ENCODE measurements at regions not wholly inside any gene's neighbourhood (a gene's known extent, or its start where the extent isn't known, plus 50 kb on each side); places are given as distances from the start of the nearest gene placed in this dataset.

- TF ChIP-seq ZBTB43 (CRISPR knock-in tag; IDR thresholded peaks at IDR 0.05), result no peak
- no peak for TF ChIP-seq NFATC4 (CRISPR knock-in tag; IDR thresholded peaks at IDR 0.05)
- no peak for TF ChIP-seq CREB1 (CRISPR knock-in tag; IDR thresholded peaks at IDR 0.05)
- TF ChIP-seq, protein P1, sequence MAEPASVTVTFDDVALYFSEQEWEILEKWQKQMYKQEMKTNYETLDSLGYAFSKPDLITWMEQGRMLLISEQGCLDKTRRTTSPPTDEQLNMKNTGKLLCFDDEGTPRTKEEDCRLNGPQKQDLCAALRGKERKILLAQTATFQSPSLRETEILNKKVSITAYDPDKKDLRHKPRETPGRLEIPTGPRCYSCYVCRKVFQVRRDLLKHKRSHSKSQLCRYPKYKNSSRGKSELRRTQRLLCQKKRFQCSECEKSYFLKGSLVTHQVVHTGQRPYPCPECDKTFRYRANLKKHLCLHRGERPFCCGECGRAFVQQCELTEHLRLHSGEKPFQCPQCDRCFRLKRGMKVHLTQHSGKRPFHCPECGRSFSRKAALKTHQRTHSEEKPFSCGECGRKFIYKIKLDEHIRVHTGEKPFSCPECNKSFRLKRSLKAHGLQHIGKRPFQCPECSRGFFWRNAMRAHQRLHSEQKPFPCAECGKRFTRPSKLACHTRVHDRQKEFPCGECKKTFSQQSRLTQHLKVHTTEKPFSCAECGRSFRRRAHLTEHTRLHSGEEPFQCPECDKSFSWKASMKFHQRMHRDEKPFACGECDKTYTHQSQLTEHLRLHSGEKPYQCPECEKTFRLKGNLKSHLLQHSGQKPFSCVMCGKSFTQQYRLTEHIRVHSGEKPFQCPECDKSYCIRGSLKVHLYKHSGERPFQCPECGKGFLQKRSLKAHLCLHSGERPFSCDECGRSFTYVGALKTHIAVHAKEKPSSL (CRISPR knock-in tag; conservative IDR thresholded peaks at IDR 0.05), result no peak
- TF ChIP-seq MAX (CRISPR knock-in tag; IDR thresholded peaks at IDR 0.05), result no peak
These were observed 104.9 kb downstream of the DACT2 start (continued) for GRCh38 chr6:168214586-168215104.

DNA sequence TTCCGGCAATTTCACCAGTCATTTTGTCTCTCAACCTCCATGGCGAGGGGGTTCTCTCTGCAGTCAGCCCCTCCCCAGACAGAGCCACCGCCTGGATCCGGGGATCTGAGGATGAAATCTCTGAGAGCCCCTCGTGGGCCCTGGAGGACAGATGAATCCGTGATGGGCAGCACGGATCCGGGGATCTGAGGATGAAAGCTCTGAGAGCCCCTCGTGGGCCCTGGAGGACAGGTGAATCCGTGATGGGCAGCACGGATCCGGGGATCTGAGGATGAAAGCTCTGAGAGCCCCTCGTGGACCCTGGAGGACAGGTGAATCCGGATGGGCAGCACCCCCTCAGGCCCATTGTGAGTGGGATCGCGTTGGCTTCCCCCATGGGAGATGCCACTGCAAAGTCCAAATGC lies 106.5 kb downstream of the DACT2 start:
- DNase-seq (ENCODE audit: low spot score), result no peak
- no peak for ATAC-seq
- Mint-ChIP-seq H3K4me1 (peaks cover 54% of the 10 kb centered on the region), H3K4me3 (no peak overlapping the region), H3K9me3 (no peaks in the 10 kb centered on the region), H3K36me3 (no peaks in the 10 kb centered on the region), H3K27ac (no peak overlapping the region), H3K27me3 (ENCODE audit: low read depth) (peaks cover 12% of the 10 kb centered on the region)
- CTCF ChIA-PET, result no interaction called here
- POLR2A ChIA-PET, result no interaction called here
- TF ChIP-seq SMAD4 (CRISPR knock-in tag; IDR thresholded peaks at IDR 0.05) (no peak), FOXP4 (CRISPR knock-in tag; IDR thresholded peaks at IDR 0.05) (no peak), ATF1 (CRISPR knock-in tag; IDR thresholded peaks at IDR 0.05) (no peak), GRHL2 (CRISPR knock-in tag; IDR thresholded peaks at IDR 0.05; ENCODE audit: insufficient replicate concordance, severe bottlenecking) (no peak), NR1H2 (CRISPR knock-in tag; IDR thresholded peaks at IDR 0.05) (no peak), OVOL2 (CRISPR knock-in tag; IDR thresholded peaks at IDR 0.05; ENCODE audit: borderline replicate concordance) (no peak), ZNF671 (CRISPR knock-in tag; IDR thresholded peaks at IDR 0.05) (no peak), FOXJ3 (CRISPR knock-in tag; IDR thresholded peaks at IDR 0.05; ENCODE audit: borderline replicate concordance) (no peak), E2F5 (CRISPR knock-in tag; IDR thresholded peaks at IDR 0.05) (no peak), PRRX2 (CRISPR knock-in tag; IDR thresholded peaks at IDR 0.05) (no peak), FOXP1 (CRISPR knock-in tag; IDR thresholded peaks at IDR 0.05; ENCODE audit: borderline replicate concordance) (no peak), TP53 (CRISPR knock-in tag; IDR thresholded peaks at IDR 0.05) (no peak)

DNA sequence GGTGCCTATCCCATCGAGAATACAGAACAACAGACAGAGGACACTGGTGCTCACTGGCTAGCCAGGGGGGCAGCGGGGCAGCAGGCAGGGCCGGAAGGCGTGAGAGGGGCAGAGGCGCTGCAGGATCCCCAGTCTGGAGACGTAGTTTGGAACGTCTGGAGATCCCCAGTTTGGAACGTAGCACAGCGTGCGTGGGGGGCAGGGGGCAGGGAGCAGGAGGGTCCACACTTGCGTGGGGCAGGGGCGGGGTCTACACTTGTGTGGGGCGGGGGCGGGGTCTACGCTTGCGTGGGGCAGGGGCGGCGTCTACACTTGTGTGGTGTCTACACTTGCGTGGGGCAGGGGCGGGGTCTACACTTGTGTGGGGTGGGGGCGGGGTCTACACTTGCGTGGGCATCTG lies 107.2 kb downstream of the DACT2 start:
- POLR2A ChIA-PET, result no interaction called here
- peaks cover 58% of the 10 kb centered on the region for H3K4me1 Mint-ChIP-seq
- H3K27me3 Mint-ChIP-seq (ENCODE audit: low read depth), result peaks cover 20% of the 10 kb centered on the region
- H3K4me3 Mint-ChIP-seq, result no peak overlapping the region
- no peak for DNase-seq (ENCODE audit: low spot score)
- H3K36me3 Mint-ChIP-seq, result no peaks in the 10 kb centered on the region
- CTCF ChIA-PET, result no interaction called here
- no peak for ATAC-seq
- no peaks in the 10 kb centered on the region for H3K9me3 Mint-ChIP-seq
- H3K27ac Mint-ChIP-seq, result no peak overlapping the region
- TF ChIP-seq CBFB (CRISPR knock-in tag; IDR thresholded peaks at IDR 0.05; ENCODE audit: low read depth) (no peak), PRDM15 (CRISPR knock-in tag; IDR thresholded peaks at IDR 0.05) (no peak), SMAD3 (CRISPR knock-in tag; IDR thresholded peaks at IDR 0.05; ENCODE audit: borderline replicate concordance) (no peak), ATF6 (CRISPR knock-in tag; IDR thresholded peaks at IDR 0.05) (no peak)
- TF ChIP-seq, protein P2, sequence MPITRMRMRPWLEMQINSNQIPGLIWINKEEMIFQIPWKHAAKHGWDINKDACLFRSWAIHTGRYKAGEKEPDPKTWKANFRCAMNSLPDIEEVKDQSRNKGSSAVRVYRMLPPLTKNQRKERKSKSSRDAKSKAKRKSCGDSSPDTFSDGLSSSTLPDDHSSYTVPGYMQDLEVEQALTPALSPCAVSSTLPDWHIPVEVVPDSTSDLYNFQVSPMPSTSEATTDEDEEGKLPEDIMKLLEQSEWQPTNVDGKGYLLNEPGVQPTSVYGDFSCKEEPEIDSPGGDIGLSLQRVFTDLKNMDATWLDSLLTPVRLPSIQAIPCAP (CRISPR knock-in tag; IDR thresholded peaks at IDR 0.05), result no peak
